HG02885 (cell line): ENCODE measurements at regions not wholly inside any gene's neighbourhood (a gene's known extent, or its start where the extent isn't known, plus 50 kb on each side); places are given as distances from the start of the nearest gene placed in this dataset.
"Not testable (repeated sequence)": the region's sequence is repeated elsewhere in the genome, so short reads cannot be mapped to it uniquely, and the experiment has no call there.

ENCODE experiments used
- ATAC-seq: cut with Tn5 transposase; IDR thresholded peaks from one replicate; pipeline ENCODE4 v1.9.1; 2021; ENCODE audit warnings: mild to moderate bottlenecking; ENCODE audit not compliant: unreplicated experiment, poor library complexity

DNA sequence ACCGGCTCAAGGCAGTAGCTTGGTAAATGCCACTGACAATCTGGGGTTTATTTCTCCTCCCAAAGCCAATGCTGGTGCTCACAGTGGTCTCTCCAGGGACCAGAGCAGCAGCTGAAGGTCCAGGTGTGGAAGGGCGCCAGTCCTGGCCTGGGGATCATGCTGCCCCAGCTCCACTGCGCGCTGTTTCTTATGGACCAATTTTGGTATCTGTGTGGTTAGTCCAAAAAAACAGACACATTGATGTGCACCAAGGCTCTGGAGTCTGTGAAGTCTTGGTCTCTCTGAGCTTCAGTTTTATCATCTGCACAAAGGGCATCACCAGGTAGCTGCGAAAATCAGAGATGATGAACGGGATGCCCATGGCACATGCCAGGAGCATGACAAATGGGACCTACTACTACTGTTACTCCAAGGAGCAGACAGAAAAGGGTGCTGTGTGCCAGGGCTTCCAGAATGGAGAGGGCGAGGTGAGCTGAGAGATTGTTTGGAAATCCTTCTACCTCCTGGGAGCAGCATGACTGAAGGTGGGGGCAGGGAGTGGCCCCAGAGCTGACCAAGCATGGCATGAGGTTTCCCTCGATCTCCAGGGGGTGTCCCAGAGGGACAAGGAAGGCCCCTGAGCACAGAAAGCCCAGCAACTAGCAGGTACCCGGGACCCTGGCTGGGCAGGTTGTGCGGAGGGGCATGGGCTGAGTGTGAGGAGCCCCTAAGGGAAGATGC is 134.3 kb upstream of the PRR20G start:
- ATAC-seq: no peak

DNA sequence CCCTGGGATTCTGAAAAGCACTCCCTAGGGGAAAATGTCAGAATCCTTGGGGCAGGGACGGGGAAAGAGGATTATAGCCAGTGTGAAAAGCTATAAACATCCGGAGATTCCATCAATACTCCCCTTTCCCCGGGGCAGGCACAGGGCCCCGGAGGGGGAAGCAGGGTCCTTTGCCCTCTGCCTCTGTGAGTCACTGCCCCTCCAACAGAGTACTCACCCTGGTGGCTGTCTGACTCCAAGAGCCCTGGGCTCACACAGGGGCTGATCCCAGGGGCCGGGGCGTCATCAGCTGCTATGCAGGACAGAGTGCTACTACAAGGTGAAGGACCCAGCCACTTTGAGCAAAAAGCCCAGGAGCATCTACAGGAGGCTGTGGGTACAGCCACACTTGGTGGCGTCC is 133.0 kb upstream of the PRR20G start:
- ATAC-seq: no peak

DNA sequence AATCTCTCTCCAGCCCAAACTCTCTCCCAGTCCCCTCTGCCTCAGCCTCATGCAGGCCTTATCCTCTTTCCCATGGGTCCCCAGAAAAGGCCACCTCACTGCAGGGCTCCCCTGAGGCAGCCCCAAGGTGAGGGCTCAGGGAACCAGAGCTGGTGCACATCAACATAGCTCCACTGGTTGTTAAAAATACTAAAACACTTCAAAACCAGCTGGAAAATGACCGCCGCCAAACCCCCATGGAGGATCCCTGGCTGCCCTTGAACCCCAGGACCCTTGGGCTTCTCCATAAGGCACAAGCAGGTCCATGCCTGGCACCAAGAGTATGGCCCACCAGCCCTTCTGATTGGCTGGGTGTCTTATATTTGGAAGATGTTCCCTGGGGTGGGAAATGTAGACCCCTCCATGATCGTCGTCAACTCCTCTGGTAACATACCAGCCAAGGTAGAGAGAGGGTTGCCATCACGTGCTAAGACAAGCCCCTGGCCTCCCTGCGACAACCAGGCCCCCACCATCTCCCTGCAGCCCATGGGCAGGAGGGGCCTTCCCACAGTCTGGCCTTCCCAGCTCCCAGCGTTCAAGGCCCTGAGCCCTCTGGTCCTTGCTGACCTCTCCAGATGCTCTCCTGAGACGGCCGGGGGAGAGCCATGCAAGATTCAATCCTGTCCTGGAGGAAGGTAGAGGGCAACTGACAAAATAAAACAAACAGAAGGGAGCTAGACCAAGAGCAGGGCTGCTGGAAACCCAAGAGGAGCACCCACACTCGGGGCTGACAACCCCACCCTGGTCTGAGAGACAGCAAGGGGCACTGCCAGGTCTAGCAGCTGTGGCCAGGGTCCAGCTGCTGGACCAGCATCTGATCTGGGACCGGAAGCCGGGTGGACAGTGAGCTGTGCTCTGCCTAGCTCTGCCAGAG is 132.1 kb upstream of the PRR20G start:
- no peak for ATAC-seq

DNA sequence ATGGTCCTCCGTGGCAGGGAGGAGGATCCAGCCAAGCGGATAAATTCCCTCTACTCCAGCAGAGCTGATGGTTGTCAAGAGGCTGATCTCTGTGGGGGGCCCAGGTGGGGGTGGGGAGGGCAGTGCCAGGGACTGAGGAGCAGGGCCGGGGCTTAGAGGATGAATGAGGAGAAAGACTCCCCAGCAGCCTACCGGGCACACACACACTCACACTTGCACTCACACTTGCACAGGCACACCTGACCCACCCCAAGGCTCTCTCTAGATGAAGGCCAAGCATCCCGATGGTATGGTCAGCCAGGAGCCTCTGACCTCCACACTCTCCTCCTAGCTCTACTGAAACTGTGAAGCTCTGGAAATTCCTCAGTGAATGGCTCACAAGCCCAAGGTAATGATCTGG is 131.3 kb upstream of the PRR20G start:
- no peak for ATAC-seq

DNA sequence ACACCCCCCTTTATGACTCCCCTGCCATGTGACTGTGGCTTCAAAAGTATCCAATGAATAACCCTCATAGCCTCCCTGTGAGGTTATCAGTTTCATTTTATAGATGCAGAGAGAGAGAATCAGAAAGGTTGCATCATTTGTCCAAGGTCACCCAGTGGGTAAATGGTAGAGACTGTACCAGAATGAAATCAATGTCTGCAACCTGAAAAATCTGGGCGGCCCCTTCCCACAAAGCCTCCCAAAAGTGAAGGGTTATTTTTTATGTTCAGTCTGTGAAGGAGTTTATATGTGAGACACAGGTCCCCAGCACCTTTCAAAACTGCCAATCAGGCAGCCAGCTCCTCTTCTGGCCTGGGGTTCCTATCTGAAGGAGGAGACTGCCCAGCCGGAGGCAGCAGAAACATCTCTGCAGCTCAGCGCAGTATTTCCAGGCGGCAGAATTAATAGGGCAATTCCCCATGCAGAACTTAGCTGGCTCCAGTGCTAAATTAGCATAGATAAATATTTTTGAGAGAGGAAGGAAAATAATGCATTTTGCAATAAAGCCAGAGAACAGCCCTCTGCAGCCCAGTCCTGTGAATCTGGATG is 130.8 kb upstream of the PRR20G start:
- no peak for ATAC-seq

DNA sequence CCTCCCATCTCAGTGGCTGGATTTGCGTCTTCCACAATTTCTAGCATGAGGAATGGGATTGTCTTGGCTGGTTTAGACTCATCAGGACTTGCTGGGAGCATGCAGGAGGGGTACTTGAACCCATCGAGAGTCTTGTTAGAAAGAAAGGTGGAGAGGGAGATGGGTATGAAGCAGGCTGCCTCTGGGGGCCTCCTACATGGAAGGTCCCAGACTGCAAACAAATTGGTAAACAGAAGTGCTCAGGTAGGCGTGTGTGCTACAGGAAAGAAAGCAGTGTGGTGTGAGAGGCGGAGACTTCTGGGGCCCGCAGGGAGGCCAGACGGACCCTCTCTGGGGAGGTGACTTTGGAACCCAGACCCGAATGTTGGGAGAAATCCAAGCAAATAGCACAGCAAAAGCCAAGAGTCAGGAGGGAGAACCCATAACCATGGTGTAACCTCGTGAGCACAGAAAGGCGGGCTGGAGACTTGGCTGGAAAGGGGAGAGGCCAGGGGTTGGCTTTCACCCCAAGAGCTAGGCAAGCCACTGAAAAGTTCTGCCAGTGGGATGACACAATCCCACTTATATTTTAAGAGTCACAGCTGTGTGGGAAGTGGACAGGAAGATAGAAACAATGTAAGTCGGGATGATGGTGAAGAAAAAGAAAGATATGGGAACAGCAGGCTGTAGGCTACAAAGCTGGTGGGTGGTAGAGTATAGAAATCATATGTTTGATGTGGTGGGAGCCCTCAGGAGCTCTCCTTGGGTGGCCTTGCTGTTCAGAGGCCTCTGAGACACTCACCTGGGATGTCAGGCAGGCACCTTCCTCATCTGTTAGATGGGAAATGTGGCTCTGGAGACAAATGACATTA is 130.1 kb upstream of the PRR20G start:
- no peak for ATAC-seq

DNA sequence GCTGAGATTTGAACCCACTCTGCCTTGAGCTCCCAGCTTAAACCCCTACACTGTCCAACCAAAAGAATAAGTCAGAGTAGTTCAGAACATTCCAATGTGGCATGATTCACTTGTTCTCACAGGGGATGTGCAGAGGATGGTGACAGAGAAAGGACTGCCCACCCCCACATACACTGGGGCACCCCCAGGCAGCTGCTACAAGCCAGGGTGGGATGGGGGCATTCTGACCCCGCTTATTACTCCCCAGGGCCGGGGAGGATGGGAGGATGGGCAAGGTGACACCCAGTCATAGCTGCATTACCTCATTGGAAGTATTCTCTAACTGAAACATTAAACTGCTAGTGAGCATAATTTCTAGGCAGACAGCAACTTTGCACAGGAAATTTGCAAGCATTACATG is 126.0 kb upstream of the PRR20G start:
- ATAC-seq: no peak

DNA sequence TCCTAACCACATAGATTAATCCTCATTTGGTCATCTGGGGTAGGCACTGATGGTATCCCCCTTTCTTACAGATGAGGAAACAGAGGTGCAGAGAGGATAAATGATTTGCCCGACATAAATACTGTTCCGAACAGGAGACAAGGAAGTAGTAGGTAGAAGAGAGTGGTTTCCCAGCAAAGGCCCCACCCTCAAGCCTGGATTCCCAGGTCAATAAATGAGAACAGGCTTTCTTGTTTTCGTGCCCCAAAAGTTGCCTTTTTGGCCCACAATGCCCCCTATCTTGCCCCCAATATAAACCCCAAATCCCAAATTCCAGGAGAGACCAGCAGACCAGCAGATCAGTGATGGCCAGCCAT is 125.5 kb upstream of the PRR20G start:
- ATAC-seq: no peak

DNA sequence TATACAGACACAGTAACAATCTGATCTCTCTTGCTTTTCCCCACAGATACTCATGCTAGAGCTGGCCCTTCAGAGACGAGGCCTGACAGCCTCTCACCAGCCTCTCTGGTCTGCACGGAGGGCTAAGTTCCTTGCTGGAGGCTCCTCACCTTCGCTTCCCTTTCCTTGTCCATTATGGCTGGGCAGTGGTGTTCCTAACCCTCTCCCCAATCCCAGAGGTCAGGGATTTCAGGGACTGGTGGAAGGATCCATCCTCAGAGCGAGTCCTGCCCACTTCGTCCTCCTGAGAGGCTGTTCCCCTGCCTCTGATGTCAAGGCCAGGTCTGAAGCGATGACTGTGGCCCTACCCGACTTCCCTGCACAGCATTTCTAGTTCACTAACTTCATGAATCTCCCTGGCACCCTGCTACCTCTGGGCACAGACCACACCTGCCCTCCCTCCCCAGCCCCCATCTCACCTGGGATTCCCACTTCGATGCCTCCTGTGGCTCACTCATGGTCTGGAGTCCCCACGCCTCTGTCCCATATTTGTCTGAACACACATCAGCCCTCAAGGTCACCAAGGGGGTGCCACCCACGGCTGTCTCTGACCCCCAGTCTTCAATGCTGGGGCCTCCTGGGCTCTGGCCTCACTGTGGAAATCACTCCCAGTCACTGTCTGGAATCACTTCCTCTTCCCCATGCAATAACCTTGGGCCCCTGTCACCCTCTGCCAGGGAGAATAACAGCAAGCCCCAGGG is 124.9 kb upstream of the PRR20G start:
- ATAC-seq: no peak

DNA sequence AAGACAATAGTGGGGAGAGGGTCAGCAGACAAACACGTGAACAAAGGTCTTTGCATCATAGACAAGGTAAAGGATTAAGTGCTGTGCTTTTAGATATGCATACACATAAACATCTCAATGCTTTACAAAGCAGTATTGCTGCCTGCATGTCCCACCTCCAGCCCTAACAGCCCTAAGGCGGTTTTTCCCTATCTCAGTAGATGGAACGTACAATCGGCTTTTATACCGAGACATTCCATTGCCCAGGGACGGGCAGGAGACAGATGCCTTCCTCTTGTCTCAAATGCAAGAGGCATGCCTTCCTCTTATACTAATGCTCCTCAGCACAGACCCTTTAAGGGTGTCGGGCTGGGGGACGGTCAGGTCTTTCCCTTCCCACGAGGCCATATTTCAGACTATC is 124.0 kb upstream of the PRR20G start:
- ATAC-seq: not testable (repeated sequence)

DNA sequence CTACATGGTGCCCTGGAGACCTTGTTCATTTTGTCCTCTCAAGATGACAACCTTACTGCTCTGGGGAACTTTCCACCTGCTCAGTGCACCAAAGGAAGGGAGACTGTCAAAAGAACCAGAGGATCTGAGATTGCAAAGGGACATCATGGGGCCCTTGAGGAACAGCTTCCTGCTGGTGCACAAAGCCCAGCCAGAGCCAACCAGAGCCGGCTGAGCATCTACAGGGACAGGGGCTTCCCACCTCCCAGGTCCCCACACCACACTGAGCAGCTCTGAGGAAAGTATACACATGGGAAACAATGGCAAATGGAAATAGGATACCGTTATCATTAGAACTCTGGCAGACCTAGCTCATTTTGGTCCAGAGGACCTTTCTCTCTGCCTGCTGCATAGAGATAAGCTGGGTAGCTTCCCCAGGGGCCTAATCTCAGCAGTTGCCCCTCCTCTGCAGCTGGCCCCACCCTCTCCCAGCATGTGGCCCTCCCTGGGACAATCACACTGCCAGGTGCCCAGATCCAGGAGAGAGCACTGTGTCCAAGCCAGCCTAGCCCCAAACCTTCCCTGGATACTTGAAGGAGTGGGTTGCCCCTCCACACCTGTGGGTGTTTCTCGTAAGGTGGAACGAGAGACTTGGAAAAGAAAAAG is 123.4 kb upstream of the PRR20G start:
- no peak for ATAC-seq

DNA sequence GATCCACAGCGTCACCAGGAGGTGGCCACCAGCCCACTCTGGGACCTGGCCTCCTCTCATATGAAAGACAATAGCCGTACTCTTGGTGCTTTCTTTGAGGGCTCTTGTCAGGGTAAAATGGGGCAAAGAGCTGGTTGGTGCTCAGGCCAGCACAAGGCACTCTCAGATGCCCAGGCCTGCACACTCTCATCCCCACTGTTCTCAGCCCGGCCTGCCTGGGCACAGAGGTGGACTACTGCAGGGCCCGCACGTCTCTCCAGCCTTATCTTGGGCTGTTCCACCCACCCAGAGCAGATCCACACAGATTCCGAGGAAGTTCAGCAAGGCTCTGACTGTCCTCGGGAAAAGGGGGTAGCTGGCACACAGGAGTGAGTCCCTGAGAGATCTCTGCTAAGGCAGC is 122.8 kb upstream of the PRR20G start:
- no peak for ATAC-seq

DNA sequence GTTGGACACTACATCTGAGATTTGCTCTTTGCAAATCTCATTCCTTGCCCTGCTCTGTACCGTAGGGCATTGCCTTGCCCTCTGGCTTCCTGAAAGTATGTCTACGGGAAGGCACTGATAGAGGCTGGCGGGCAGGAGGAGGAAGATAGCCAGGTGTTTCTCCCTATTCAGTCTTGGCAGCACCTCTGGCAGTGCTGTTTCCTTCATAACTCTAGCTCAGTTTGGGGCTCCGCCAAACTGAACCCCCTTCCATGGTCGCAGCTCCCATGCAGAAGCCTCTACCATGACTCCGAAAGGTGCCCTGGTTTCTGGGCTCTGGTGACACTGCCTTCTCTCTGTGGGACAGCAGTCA is 122.3 kb upstream of the PRR20G start:
- no peak for ATAC-seq

DNA sequence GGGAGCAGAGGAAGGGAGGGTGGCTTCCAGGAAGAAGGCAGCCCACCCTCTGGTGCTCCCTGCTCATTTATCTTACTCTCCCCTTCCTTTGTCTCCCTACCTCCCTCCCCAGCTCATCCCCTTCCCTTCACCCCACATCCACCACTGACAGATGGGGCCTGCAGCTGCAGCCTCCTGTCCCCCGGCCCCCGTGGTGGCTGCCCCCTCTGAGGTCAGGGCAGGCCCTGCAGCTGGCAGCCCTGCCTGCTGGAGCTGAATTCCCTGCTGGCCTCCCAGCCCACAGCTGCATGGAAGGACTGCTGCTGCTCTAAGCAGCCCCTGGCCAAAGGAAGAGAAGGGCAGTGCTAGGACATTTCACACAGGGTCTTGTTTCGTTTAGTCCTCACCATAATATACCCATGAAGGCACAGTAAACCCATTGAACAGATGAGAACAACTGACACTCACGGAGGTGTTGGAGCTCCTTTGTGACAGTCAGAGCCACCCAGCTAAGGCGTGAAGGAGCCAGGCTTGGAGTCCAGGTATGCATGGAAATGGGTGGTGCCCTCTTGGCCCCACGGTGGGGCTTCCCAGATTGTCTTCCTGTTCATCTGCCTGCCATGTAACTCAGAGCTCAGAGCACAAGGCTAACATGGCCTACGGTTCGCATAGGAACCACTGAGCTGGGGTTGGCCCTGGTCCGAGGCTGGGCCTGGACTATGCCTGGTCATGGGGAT is 121.7 kb upstream of the PRR20G start:
- ATAC-seq: no peak

DNA sequence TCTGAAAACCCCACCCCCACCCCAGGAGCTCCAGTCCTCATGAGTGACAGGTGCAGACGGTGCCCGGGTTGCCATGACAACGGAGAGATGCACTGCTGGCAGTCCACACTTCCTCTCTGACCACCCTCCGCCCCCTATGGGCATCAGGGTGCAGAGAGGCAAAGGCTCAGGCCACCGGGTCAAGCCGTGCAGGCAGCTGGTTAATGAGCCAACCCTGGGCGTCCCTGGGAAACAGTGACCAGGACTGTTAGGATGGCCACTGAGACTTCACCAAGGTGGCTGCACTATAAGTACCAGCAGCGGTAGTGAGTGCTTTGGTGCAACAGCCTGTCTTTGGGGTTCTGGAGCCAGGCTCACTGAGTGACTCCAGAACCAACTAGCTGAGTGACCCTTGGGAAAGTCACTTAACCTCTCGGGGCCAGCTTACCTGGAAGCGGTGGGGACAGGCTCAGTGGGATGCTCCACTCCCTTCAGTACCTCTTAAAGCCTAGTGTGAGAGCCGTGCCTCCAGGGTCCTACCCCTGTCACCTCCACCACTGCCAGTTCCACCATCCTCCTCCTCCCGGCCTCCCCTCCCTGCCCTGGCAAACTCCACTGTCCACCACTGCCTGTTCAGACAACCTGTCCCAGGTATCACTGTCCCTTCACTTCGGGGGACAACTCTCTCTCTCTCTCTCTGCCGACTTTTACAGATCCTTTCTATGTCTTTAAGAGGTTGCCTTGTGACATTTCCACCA is 121.0 kb upstream of the PRR20G start:
- no peak for ATAC-seq

DNA sequence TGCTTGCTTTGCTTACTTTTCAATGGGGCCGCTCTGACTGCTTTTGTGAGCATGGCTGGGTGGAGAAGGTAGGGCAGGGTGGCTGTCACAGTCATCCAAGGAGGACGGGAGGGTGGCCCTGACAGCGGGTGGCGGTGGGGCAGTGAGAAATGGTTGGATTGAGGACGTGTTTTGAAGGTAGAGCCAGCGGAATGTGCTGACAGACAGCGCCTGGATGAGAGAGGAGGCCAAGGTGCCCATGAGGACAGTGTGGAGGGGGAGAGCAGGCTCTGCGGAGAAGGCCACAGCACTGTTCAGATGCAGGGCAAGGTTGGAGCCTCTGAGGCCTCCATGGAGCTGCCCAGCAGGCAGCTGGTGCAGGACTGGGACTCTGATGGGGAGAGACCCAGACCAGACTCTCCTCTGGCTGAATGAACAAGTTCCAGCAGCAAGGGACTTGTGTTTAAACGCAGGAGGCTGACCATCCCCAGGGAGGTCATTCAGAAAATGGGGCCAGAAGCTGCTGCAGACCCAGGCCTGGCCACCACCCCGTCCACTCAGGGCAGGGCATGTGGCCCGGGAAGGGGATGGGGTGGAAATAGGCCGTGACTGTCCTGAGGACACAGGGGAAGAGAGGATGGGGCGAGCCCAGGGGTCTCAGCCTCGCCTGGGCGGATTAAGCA is 120.3 kb upstream of the PRR20G start:
- no peak for ATAC-seq

DNA sequence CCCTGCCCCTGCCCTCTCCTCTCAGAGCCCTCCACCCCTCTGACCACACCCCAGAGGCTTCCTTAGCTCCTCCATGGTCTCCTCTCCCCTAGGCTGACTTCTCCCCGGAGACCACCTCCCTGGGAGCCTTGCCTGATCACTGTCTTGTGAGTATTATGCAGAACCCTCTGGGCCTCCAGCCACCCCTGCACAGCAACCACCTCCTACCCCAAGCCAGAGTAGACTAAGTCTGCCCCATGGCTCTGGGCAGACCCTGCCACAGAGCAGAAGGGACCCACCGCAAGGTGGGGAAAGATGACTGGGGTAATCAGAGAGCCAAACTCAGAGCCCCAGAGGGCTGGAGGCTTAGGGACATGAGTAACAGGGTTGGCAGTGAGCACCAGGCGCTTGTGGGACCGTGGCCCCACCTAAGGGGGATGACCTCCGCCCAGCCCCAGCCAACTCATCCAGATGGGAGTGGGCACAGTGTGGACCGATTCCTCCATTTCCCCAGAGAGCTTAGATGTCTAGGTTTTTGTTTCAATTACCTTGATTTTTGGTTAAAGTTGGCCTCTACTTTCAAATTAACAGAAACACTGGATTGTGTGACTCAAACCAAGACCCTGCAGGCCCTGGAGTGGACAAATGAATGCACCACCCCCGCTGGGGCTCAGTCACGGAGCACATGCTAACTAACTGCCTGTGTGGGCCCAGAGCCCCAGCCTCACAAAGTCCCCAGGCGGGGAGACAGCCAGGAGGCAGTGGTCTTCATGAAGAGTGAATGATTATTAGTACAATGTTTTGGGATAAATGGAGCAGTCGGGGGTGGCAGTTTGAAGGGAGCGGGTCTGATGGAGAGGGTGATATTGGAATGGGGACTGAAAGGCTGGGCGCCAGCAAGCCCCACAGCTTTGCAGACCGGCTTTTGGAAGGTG is 119.4 kb upstream of the PRR20G start:
- ATAC-seq: no peak
